ENCODE measurements at regions not wholly inside any gene's neighbourhood (a gene's known extent, or its start where the extent isn't known, plus 50 kb on each side); places are given as distances from the start of the nearest gene placed in this dataset.

DNA sequence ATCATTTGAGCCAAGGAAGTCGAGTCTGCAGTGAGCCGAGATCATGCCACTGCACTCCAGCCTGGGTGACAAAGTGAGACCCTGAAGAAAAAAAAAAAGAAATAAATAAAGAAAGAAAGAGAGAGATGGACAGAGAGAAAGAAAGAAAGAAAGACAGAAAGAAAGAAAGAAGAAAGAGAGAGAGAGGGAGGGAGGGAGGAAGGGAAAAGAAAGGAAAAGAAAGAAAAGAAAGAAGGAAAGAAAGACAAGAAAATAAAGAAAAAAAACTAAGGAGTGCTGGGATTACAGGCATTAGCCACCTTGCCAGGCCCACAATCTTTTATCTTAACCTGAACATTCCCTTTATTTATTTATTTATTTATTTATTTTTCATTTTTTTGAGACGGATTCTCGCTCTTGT, 51.7 kb upstream of the SOD1 start:
- Mint-ChIP-seq H3K27ac (no peak overlapping the region), H3K9me3 (peaks cover 7 to 15% of the 10 kb centered on the region in 2 experiments), H3K27me3 (ENCODE audit: low read depth) (no peaks in the 10 kb centered on the region), H3K36me3 (ENCODE audit: insufficient read depth in 1 of 3, low read depth in 3 of 3) (peaks cover 0 to 7% (median 0%) of the 10 kb centered on the region in 3 experiments; a peak in 1 of 7 replicates), H3K4me1 (peaks cover 6 to 10% of the 10 kb centered on the region in 2 experiments), H3K4me3 (no peak overlapping the region)
- no peak overlapping the region for H3K4ac ChIP-seq (ENCODE audit: low read depth, low read length)
- no peak overlapping the region for H3K23ac ChIP-seq (ENCODE audit: insufficient read length, low read depth, low read length)
- no peaks in the 10 kb centered on the region for H3K9me3 ChIP-seq (ENCODE audit: control insufficient read depth, low read depth, low read length)
- H3K18ac ChIP-seq (ENCODE audit: insufficient read length, low read depth, low read length): no peak overlapping the region
- no peaks in the 10 kb centered on the region for H3K27me3 ChIP-seq (ENCODE audit: insufficient read depth, low read length)
- H2AFZ ChIP-seq (ENCODE audit: low read length): no peak overlapping the region
- H3K79me2 ChIP-seq (ENCODE audit: insufficient read depth, low read length): no peaks in the 10 kb centered on the region
- H2BK20ac ChIP-seq (ENCODE audit: low read depth, low read length, poor library complexity, severe bottlenecking): no peak overlapping the region
- no peak overlapping the region for H3K9ac ChIP-seq (ENCODE audit: extremely low read depth, insufficient read length, low read length)
- H3T11ph ChIP-seq (ENCODE audit: low read length): no peak overlapping the region
- no peak overlapping the region for H3K14ac ChIP-seq (ENCODE audit: insufficient read depth, low read length)
- H4K20me1 ChIP-seq (ENCODE audit: control insufficient read depth, insufficient read depth, insufficient read length): no peaks in the 10 kb centered on the region
- H3K79me1 ChIP-seq (ENCODE audit: insufficient read depth, low read depth, low read length, poor library complexity, severe bottlenecking): no peaks in the 10 kb centered on the region
- H4K8ac ChIP-seq (replicated peaks; ENCODE audit: insufficient read length, low read depth, low read length): no peak overlapping the region
- no peak overlapping the region for H2BK15ac ChIP-seq (ENCODE audit: low read depth, low read length)
- H3K4me1 ChIP-seq (ENCODE audit: insufficient read depth, low read length): no peaks in the 10 kb centered on the region
- no peak overlapping the region for H2BK12ac ChIP-seq (ENCODE audit: insufficient read length, low read depth, low read length)
- no peak overlapping the region for H2BK5ac ChIP-seq (ENCODE audit: insufficient read length, low read length)
- H4K91ac ChIP-seq (ENCODE audit: insufficient read length, low read depth, low read length): no peak overlapping the region
- H4K5ac ChIP-seq (ENCODE audit: insufficient read length, low read depth, low read length): no peak overlapping the region
- no peak overlapping the region for H3K56ac ChIP-seq (ENCODE audit: insufficient read length, low read depth, low read length)
- WGBS (ENCODE audit: extremely low coverage, insufficient read length, low lambda C conversion rate): no CpG with 5 or more reads among the region's 4 CpGs
- H3K27ac ChIP-seq (ENCODE audit: insufficient read length, low read depth, low read length): no peak overlapping the region
- DNase-seq: no peak
- H2AK5ac ChIP-seq (ENCODE audit: insufficient read length, low read length): no peak overlapping the region
- H3K4me2 ChIP-seq (ENCODE audit: insufficient read depth, insufficient read length, low read length): no peak overlapping the region
- no peak overlapping the region for H2BK120ac ChIP-seq (ENCODE audit: low read depth, low read length, poor library complexity, severe bottlenecking)
- TF ChIP-seq, protein P1, sequence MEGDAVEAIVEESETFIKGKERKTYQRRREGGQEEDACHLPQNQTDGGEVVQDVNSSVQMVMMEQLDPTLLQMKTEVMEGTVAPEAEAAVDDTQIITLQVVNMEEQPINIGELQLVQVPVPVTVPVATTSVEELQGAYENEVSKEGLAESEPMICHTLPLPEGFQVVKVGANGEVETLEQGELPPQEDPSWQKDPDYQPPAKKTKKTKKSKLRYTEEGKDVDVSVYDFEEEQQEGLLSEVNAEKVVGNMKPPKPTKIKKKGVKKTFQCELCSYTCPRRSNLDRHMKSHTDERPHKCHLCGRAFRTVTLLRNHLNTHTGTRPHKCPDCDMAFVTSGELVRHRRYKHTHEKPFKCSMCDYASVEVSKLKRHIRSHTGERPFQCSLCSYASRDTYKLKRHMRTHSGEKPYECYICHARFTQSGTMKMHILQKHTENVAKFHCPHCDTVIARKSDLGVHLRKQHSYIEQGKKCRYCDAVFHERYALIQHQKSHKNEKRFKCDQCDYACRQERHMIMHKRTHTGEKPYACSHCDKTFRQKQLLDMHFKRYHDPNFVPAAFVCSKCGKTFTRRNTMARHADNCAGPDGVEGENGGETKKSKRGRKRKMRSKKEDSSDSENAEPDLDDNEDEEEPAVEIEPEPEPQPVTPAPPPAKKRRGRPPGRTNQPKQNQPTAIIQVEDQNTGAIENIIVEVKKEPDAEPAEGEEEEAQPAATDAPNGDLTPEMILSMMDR (conservative IDR thresholded peaks at IDR 0.05): no peak
- no peaks in the 10 kb centered on the region for H3K23me2 ChIP-seq (ENCODE audit: insufficient read length, low read depth, low read length, poor library complexity, severe bottlenecking)
